NCI-H1436 treated with DMSO at 0.1 percent for 48 hours (cell line): ENCODE measurements at regions not wholly inside any gene's neighbourhood (a gene's known extent, or its start where the extent isn't known, plus 50 kb on each side); places are given as distances from the start of the nearest gene placed in this dataset.
"Not testable (repeated sequence)": the region's sequence is repeated elsewhere in the genome, so short reads cannot be mapped to it uniquely, and the experiment has no call there.

Experiments used
- DNase-seq: peaks from one replicate; lab custom pipeline; 2025; lab: John Stamatoyannopoulos, UW

GRCh38 chr14:86363576-86363975, 833.6 kb downstream of the FLRT2 start:
- DNase-seq = no peak

GRCh38 chr14:86363047-86363446, 833.1 kb downstream of the FLRT2 start:
- no peak for DNase-seq

GRCh38 chr14:86357876-86358275, 827.9 kb downstream of the FLRT2 start:
- peak; percentile 50 for DNase-seq

GRCh38 chr14:86357119-86357518, 827.2 kb downstream of the FLRT2 start:
- DNase-seq = no peak

- DNase-seq = no peak
Observed at GRCh38 chr14:86346818-86347384, 817.0 kb downstream of the FLRT2 start.

- DNase-seq = no peak
Observed at GRCh38 chr14:86334355-86334754, 804.4 kb downstream of the FLRT2 start.

GRCh38 chr14:86333493-86333892, 803.5 kb downstream of the FLRT2 start:
- DNase-seq = no peak

- DNase-seq = no peak
Observed at GRCh38 chr14:86331341-86331740, 801.4 kb downstream of the FLRT2 start.

- DNase-seq = no peak
Observed at GRCh38 chr14:86321151-86321550, 791.2 kb downstream of the FLRT2 start.

GRCh38 chr14:86312154-86312665, 782.3 kb downstream of the FLRT2 start:
- DNase-seq = not testable (repeated sequence)

- DNase-seq = no peak
Observed at GRCh38 chr14:86311151-86311550, 781.2 kb downstream of the FLRT2 start.

- DNase-seq = no peak
Observed at GRCh38 chr14:86310611-86311010, 780.7 kb downstream of the FLRT2 start.

- DNase-seq = no peak
Observed at GRCh38 chr14:86310148-86310547, 780.2 kb downstream of the FLRT2 start.

GRCh38 chr14:86305058-86305457, 775.1 kb downstream of the FLRT2 start:
- DNase-seq = no peak

GRCh38 chr14:86299994-86300393, 770.0 kb downstream of the FLRT2 start:
- peak; percentile 50 for DNase-seq

GRCh38 chr14:86296173-86296572, 766.2 kb downstream of the FLRT2 start:
- peak; percentile 92 for DNase-seq

GRCh38 chr14:86288336-86288735, 758.4 kb downstream of the FLRT2 start:
- DNase-seq = no peak

GRCh38 chr14:86279405-86279804, 749.5 kb downstream of the FLRT2 start:
- no peak for DNase-seq

GRCh38 chr14:86257973-86258372, 728.0 kb downstream of the FLRT2 start:
- DNase-seq = no peak

- DNase-seq = no peak
Observed at GRCh38 chr14:86243158-86243557, 713.2 kb downstream of the FLRT2 start.

- no peak for DNase-seq
Observed at GRCh38 chr14:86237733-86238132, 707.8 kb downstream of the FLRT2 start.

GRCh38 chr14:86221755-86222154, 691.8 kb downstream of the FLRT2 start:
- DNase-seq = no peak

- DNase-seq = no peak
Observed at GRCh38 chr14:86221000-86221399, 691.1 kb downstream of the FLRT2 start.

GRCh38 chr14:86217523-86217922, 687.6 kb downstream of the FLRT2 start:
- DNase-seq = no peak
